ENCODE measurements at regions not wholly inside any gene's neighbourhood (a gene's known extent, or its start where the extent isn't known, plus 50 kb on each side); places are given as distances from the start of the nearest gene placed in this dataset.

DNA sequence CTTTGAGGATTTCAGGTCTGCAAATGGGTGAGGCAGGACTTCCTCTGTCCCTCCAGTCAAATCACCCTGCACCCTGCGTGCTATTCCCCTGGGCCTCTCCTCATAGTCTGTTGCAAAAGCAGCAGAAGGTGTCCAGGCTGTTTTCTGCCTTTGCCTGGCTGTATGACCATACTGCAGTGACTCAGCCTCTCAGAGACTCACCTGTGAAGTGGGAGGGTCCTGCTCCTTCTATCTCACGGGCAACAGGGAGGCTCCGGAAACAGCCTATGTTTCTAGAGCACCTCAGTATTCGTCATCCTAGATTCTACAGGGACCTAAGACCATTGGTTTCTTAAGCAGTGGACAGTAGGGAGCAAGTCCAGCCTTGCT, 216.4 kb downstream of the TLE3 start:
- WGBS: 70% methylated on average over 4 of the region's 4 CpGs
- Histone ChIP-seq H3K27me3 (ENCODE audit: control insufficient read depth in 4 of 4, insufficient read depth in 4 of 4, low read length in 3 of 4) (peaks cover 0 to 4% (median 2%) of the 10 kb centered on the region in 4 donors), H3K27ac (ENCODE audit: low read depth in 1 of 2, low read length in 2 of 2) (no peak overlapping the region)

DNA sequence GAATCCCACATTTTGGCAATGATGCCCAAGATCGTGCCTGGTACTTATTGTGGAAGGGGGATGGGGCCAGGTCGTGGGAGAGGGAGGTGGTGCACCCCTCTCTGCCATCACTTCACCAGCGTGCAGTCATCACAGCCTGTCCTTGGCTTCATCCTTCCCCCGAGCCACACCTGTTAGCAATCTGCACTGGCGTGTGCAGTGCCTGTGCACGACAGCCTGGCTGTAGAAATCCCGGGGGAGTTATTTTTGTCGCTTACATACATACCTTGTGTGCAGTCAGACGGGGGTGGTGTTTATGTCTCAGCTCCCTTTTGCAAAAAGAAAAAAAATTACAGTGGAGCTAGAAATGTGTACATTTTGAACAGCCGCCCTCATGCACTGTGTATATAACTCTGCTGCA, 216.0 kb downstream of the TLE3 start:
- peaks cover 0 to 4% (median 2%) of the 10 kb centered on the region in 4 donors for H3K27me3 ChIP-seq (ENCODE audit: control insufficient read depth in 4 of 4, insufficient read depth in 4 of 4, low read length in 3 of 4)
- DNase-seq (ENCODE audit: low spot score): no peak
- WGBS: 76% methylated on average over 10 of the region's 10 CpGs

More for the DNA sequence above, 216.4 kb downstream of the TLE3 start:
- no peaks in the 10 kb centered on the region for H3K4me1 ChIP-seq (ENCODE audit: control insufficient read depth in 4 of 4, insufficient read depth in 4 of 4, low read length in 3 of 4)
- H3K4me3 ChIP-seq (ENCODE audit: low read depth in 1 of 3, low read length in 3 of 3): no peak overlapping the region
- no peak for DNase-seq (ENCODE audit: low spot score)
- no peaks in the 10 kb centered on the region for H3K9me3 ChIP-seq (ENCODE audit: control insufficient read depth in 4 of 4, low read length in 3 of 4)
- no peak for TF ChIP-seq FOXA2 (IDR thresholded peaks at IDR 0.05)
- no peak for TF ChIP-seq EGR1 (IDR thresholded peaks at IDR 0.05; ENCODE audit: low read depth in 2 of 2)
- no peak for TF ChIP-seq SP1 (IDR thresholded peaks at IDR 0.05)
- TF ChIP-seq, protein P1, sequence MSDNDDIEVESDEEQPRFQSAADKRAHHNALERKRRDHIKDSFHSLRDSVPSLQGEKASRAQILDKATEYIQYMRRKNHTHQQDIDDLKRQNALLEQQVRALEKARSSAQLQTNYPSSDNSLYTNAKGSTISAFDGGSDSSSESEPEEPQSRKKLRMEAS (IDR thresholded peaks at IDR 0.05): no peak
- TF ChIP-seq, protein P2, sequence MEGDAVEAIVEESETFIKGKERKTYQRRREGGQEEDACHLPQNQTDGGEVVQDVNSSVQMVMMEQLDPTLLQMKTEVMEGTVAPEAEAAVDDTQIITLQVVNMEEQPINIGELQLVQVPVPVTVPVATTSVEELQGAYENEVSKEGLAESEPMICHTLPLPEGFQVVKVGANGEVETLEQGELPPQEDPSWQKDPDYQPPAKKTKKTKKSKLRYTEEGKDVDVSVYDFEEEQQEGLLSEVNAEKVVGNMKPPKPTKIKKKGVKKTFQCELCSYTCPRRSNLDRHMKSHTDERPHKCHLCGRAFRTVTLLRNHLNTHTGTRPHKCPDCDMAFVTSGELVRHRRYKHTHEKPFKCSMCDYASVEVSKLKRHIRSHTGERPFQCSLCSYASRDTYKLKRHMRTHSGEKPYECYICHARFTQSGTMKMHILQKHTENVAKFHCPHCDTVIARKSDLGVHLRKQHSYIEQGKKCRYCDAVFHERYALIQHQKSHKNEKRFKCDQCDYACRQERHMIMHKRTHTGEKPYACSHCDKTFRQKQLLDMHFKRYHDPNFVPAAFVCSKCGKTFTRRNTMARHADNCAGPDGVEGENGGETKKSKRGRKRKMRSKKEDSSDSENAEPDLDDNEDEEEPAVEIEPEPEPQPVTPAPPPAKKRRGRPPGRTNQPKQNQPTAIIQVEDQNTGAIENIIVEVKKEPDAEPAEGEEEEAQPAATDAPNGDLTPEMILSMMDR (IDR thresholded peaks at IDR 0.05; ENCODE audit: low read depth, low read length, missing input control): no peak
- TF ChIP-seq RAD21 (IDR thresholded peaks at IDR 0.05): no peak
- no peak overlapping the region for H3K9ac ChIP-seq (ENCODE audit: low read depth in 1 of 2, low read length in 2 of 2)
- no peaks in the 10 kb centered on the region for H3K36me3 ChIP-seq (ENCODE audit: control insufficient read depth in 4 of 4, insufficient read depth in 3 of 4, low read depth in 1 of 4, low read length in 3 of 4)

More for the DNA sequence above, 216.0 kb downstream of the TLE3 start:
- TF ChIP-seq GABPA (IDR thresholded peaks at IDR 0.05 in 1 of 2, conservative IDR thresholded peaks at IDR 0.05 in 1 of 2) (no peak), HNF4G (IDR thresholded peaks at IDR 0.05) (no peak), JUND (IDR thresholded peaks at IDR 0.05) (no peak), TAF1 (conservative IDR thresholded peaks at IDR 0.05) (no peak), HNF4A (conservative IDR thresholded peaks at IDR 0.05) (no peak), FOXA1 (IDR thresholded peaks at IDR 0.05) (no peak), YY1 (IDR thresholded peaks at IDR 0.05) (no peak), FOXA2 (IDR thresholded peaks at IDR 0.05) (no peak), NR2F2 (IDR thresholded peaks at IDR 0.05) (no peak), RAD21 (IDR thresholded peaks at IDR 0.05) (no peak), SP1 (IDR thresholded peaks at IDR 0.05) (no peak), RXRA (IDR thresholded peaks at IDR 0.05) (no peak), EGR1 (IDR thresholded peaks at IDR 0.05; ENCODE audit: low read depth in 2 of 2) (no peak)
- TF ChIP-seq, protein P3, sequence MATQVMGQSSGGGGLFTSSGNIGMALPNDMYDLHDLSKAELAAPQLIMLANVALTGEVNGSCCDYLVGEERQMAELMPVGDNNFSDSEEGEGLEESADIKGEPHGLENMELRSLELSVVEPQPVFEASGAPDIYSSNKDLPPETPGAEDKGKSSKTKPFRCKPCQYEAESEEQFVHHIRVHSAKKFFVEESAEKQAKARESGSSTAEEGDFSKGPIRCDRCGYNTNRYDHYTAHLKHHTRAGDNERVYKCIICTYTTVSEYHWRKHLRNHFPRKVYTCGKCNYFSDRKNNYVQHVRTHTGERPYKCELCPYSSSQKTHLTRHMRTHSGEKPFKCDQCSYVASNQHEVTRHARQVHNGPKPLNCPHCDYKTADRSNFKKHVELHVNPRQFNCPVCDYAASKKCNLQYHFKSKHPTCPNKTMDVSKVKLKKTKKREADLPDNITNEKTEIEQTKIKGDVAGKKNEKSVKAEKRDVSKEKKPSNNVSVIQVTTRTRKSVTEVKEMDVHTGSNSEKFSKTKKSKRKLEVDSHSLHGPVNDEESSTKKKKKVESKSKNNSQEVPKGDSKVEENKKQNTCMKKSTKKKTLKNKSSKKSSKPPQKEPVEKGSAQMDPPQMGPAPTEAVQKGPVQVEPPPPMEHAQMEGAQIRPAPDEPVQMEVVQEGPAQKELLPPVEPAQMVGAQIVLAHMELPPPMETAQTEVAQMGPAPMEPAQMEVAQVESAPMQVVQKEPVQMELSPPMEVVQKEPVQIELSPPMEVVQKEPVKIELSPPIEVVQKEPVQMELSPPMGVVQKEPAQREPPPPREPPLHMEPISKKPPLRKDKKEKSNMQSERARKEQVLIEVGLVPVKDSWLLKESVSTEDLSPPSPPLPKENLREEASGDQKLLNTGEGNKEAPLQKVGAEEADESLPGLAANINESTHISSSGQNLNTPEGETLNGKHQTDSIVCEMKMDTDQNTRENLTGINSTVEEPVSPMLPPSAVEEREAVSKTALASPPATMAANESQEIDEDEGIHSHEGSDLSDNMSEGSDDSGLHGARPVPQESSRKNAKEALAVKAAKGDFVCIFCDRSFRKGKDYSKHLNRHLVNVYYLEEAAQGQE (IDR thresholded peaks at IDR 0.05): no peak
- TF ChIP-seq, protein P4, sequence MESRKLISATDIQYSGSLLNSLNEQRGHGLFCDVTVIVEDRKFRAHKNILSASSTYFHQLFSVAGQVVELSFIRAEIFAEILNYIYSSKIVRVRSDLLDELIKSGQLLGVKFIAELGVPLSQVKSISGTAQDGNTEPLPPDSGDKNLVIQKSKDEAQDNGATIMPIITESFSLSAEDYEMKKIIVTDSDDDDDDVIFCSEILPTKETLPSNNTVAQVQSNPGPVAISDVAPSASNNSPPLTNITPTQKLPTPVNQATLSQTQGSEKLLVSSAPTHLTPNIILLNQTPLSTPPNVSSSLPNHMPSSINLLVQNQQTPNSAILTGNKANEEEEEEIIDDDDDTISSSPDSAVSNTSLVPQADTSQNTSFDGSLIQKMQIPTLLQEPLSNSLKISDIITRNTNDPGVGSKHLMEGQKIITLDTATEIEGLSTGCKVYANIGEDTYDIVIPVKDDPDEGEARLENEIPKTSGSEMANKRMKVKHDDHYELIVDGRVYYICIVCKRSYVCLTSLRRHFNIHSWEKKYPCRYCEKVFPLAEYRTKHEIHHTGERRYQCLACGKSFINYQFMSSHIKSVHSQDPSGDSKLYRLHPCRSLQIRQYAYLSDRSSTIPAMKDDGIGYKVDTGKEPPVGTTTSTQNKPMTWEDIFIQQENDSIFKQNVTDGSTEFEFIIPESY (IDR thresholded peaks at IDR 0.05): no peak
- TF ChIP-seq, protein P1 (IDR thresholded peaks at IDR 0.05): no peak
- TF ChIP-seq, protein P2 (IDR thresholded peaks at IDR 0.05; ENCODE audit: low read depth, low read length, missing input control): no peak
- TF ChIP-seq, protein P5, sequence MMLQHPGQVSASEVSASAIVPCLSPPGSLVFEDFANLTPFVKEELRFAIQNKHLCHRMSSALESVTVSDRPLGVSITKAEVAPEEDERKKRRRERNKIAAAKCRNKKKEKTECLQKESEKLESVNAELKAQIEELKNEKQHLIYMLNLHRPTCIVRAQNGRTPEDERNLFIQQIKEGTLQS (IDR thresholded peaks at IDR 0.05): no peak
- Histone ChIP-seq H3K9ac (ENCODE audit: low read depth in 1 of 2, low read length in 2 of 2) (no peak overlapping the region), H3K9me3 (ENCODE audit: control insufficient read depth in 4 of 4, low read length in 3 of 4) (no peaks in the 10 kb centered on the region), H3K36me3 (ENCODE audit: control insufficient read depth in 4 of 4, insufficient read depth in 3 of 4, low read depth in 1 of 4, low read length in 3 of 4) (no peaks in the 10 kb centered on the region), H3K4me3 (ENCODE audit: low read depth in 1 of 3, low read length in 3 of 3) (no peak overlapping the region), H3K4me1 (ENCODE audit: control insufficient read depth in 4 of 4, insufficient read depth in 4 of 4, low read length in 3 of 4) (no peaks in the 10 kb centered on the region), H3K27ac (ENCODE audit: low read depth in 1 of 2, low read length in 2 of 2) (no peak overlapping the region)

Data from liver (tissue), 8 donors.